Neural cell (in vitro differentiated cells): ENCODE measurements at regions not wholly inside any gene's neighbourhood (a gene's known extent, or its start where the extent isn't known, plus 50 kb on each side); places are given as distances from the start of the nearest gene placed in this dataset.

Experiments
- H2AFZ ChIP-seq: fragments of 200-600, 300-800 bp; sonication (generic), shearing (Covaris generic); 2 replicates; pipeline ENCODE4 v1.6.0; 2014; ENCODE audit warnings: low read depth, mild to moderate bottlenecking, antibody characterized with exemption, low read length, moderate library complexity
- H3F3A ChIP-seq: fragments of 200-600 bp; shearing (Covaris generic); 2 replicates; pipeline ENCODE4 v1.6.1; 2016; ENCODE audit warnings: mild to moderate bottlenecking, moderate library complexity, mixed read lengths, antibody characterized with exemption, low read length; ENCODE audit not compliant: insufficient read depth, poor library complexity, severe bottlenecking
- H3K27ac ChIP-seq: fragments of 200-600, 300-800 bp; sonication (generic), shearing (Covaris generic); 2 replicates; pipeline ENCODE4 v1.5.1; 2014; ENCODE audit warnings: mild to moderate bottlenecking, low read length, moderate library complexity
- H3K27me3 ChIP-seq: fragments of 300-800, 200-600 bp; sonication (generic), shearing (Covaris generic); 2 replicates; pipeline ENCODE4 v1.6.0; 2014; ENCODE audit warnings: mild to moderate bottlenecking, low read depth, low read length, moderate library complexity; ENCODE audit not compliant: insufficient read depth
- H3K36me3 ChIP-seq: fragments of 300-800, 200-600 bp; sonication (generic), shearing (Covaris generic); 2 replicates; pipeline ENCODE4 v1.5.1; 2014; ENCODE audit warnings: mild to moderate bottlenecking, antibody characterized with exemption, low read length, moderate library complexity; ENCODE audit not compliant: insufficient read depth
- H3K4me2 ChIP-seq: fragments of 300-800, 200-600 bp; sonication (generic), shearing (Covaris generic); 2 replicates; pipeline ENCODE4 v1.6.0; 2014; ENCODE audit warnings: mild to moderate bottlenecking, low read length
- H3K4me3 ChIP-seq: fragments of 300-800, 200-600 bp; sonication (generic), shearing (Covaris generic); 2 replicates; pipeline ENCODE4 v1.5.1; 2014; ENCODE audit warnings: mild to moderate bottlenecking, low read length, moderate library complexity
- H3K79me2 ChIP-seq: fragments of 200-600 bp; shearing (Covaris generic); replicated peaks from 2 replicates; pipeline ENCODE4 v1.6.0; 2014; ENCODE audit warnings: mild to moderate bottlenecking, low read length, moderate library complexity; ENCODE audit not compliant: insufficient read depth
- H3K9ac ChIP-seq: fragments of 300-800, 200-600 bp; sonication (generic), shearing (Covaris generic); 2 replicates; pipeline ENCODE4 v1.6.1; 2016; ENCODE audit warnings: mild to moderate bottlenecking, low read length, mixed read lengths
- H3K9me2 ChIP-seq: fragments of 200-600 bp; shearing (Covaris generic); 2 replicates; pipeline ENCODE4 v1.6.1; 2016; ENCODE audit warnings: mild to moderate bottlenecking, low read length, mixed read lengths; ENCODE audit not compliant: insufficient read depth
- H3K9me3 ChIP-seq: fragments of 200-600, 300-800 bp; sonication (generic), shearing (Covaris generic); 2 replicates; pipeline ENCODE4 v1.6.1; 2016; ENCODE audit warnings: mild to moderate bottlenecking, mixed run types, low read length, moderate library complexity, mixed read lengths
- H4K20me1 ChIP-seq: fragments of 200-600 bp; shearing (Covaris generic); 2 replicates; pipeline ENCODE4 v1.6.1; 2016; ENCODE audit warnings: mild to moderate bottlenecking, mixed run types; ENCODE audit not compliant: insufficient read depth
- EP300 ChIP-seq: fragments of 450-650 bp; conservative IDR thresholded peaks from 2 replicates; pipeline ENCODE4 v1.6.1; 2014; ENCODE audit warnings: antibody characterized with exemption, mild to moderate bottlenecking, moderate library complexity; ENCODE audit not compliant: poor library complexity, severe bottlenecking
- EZH2 ChIP-seq: fragments of 200-600, 300-800 bp; shearing (Covaris generic), sonication (generic); IDR thresholded peaks from 2 replicates; pipeline ENCODE4 v1.6.1; 2014; ENCODE audit warnings: antibody characterized with exemption, low read length, borderline replicate concordance, mild to moderate bottlenecking; ENCODE audit not compliant: insufficient read depth, poor library complexity, severe bottlenecking
- MXI1 ChIP-seq: fragments of 450-650 bp; conservative IDR thresholded peaks from 2 replicates; pipeline ENCODE4 v1.6.1; 2014; ENCODE audit warnings: antibody characterized with exemption, mild to moderate bottlenecking; ENCODE audit not compliant: poor library complexity, severe bottlenecking
- POLR2AphosphoS5 ChIP-seq: IDR thresholded peaks from 2 replicates; pipeline ENCODE4 v1.6.1; 2012
- RAD21 ChIP-seq: fragments of 450-650 bp; conservative IDR thresholded peaks from 2 replicates; pipeline ENCODE4 v1.6.1; 2014; ENCODE audit warnings: antibody characterized with exemption, mild to moderate bottlenecking, moderate library complexity
- SMC3 ChIP-seq: fragments of 450-650 bp; conservative IDR thresholded peaks from 2 replicates; pipeline ENCODE4 v1.6.1; 2014; ENCODE audit warnings: antibody characterized with exemption, mild to moderate bottlenecking, moderate library complexity; ENCODE audit not compliant: poor library complexity
- TAF1 ChIP-seq: IDR thresholded peaks from 2 replicates; pipeline ENCODE4 v1.6.1; 2012; ENCODE audit warnings: low read depth
- TF ChIP-seq, protein P1 (sequence below): IDR thresholded peaks from 2 replicates; pipeline ENCODE4 v1.6.1; 2012; ENCODE audit warnings: borderline replicate concordance
- TF ChIP-seq, protein P2 (sequence below): fragments of 450-650 bp; IDR thresholded peaks from 2 replicates; pipeline ENCODE4 v1.5.1; 2014; ENCODE audit warnings: antibody characterized with exemption, mild to moderate bottlenecking, moderate library complexity; ENCODE audit not compliant: poor library complexity, severe bottlenecking

DNA sequence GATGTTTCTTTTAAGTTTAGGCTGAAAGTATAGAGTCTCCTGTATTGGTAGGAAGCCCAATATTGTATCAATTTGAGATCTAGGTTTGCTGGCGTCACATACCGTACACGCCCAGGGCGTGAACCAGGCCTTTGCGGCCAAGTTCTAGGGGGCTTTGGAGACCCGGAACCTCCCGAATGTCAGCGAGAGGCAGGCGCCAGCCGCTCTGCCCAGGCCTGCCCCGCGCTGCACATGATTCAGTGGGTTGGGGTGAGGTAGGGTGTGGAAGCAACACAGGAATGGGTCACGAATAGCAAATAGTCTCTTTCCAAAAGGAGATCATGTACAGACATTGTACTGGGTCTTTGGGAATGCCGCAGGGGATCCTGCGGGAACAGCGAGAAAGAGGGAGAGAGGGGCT lies 195.7 kb upstream of the FAT1 start:
- Histone ChIP-seq H3K27me3 (no peaks in the 10 kb centered on the region), H3K9ac (no peak overlapping the region), H2AFZ (no peak overlapping the region), H3K9me2 (no peaks in the 10 kb centered on the region), H4K20me1 (no peaks in the 10 kb centered on the region), H3F3A (no peaks in the 10 kb centered on the region), H3K9me3 (no peaks in the 10 kb centered on the region), H3K4me3 (no peak overlapping the region), H3K36me3 (no peaks in the 10 kb centered on the region), H3K79me2 (no peaks in the 10 kb centered on the region), H3K27ac (no peak overlapping the region), H3K4me2 (no peak overlapping the region)
- TF ChIP-seq EZH2: no peak
- no peak for TF ChIP-seq EP300
- no peak for TF ChIP-seq MXI1
- TF ChIP-seq, protein P1, sequence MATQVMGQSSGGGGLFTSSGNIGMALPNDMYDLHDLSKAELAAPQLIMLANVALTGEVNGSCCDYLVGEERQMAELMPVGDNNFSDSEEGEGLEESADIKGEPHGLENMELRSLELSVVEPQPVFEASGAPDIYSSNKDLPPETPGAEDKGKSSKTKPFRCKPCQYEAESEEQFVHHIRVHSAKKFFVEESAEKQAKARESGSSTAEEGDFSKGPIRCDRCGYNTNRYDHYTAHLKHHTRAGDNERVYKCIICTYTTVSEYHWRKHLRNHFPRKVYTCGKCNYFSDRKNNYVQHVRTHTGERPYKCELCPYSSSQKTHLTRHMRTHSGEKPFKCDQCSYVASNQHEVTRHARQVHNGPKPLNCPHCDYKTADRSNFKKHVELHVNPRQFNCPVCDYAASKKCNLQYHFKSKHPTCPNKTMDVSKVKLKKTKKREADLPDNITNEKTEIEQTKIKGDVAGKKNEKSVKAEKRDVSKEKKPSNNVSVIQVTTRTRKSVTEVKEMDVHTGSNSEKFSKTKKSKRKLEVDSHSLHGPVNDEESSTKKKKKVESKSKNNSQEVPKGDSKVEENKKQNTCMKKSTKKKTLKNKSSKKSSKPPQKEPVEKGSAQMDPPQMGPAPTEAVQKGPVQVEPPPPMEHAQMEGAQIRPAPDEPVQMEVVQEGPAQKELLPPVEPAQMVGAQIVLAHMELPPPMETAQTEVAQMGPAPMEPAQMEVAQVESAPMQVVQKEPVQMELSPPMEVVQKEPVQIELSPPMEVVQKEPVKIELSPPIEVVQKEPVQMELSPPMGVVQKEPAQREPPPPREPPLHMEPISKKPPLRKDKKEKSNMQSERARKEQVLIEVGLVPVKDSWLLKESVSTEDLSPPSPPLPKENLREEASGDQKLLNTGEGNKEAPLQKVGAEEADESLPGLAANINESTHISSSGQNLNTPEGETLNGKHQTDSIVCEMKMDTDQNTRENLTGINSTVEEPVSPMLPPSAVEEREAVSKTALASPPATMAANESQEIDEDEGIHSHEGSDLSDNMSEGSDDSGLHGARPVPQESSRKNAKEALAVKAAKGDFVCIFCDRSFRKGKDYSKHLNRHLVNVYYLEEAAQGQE: no peak
- TF ChIP-seq, protein P2, sequence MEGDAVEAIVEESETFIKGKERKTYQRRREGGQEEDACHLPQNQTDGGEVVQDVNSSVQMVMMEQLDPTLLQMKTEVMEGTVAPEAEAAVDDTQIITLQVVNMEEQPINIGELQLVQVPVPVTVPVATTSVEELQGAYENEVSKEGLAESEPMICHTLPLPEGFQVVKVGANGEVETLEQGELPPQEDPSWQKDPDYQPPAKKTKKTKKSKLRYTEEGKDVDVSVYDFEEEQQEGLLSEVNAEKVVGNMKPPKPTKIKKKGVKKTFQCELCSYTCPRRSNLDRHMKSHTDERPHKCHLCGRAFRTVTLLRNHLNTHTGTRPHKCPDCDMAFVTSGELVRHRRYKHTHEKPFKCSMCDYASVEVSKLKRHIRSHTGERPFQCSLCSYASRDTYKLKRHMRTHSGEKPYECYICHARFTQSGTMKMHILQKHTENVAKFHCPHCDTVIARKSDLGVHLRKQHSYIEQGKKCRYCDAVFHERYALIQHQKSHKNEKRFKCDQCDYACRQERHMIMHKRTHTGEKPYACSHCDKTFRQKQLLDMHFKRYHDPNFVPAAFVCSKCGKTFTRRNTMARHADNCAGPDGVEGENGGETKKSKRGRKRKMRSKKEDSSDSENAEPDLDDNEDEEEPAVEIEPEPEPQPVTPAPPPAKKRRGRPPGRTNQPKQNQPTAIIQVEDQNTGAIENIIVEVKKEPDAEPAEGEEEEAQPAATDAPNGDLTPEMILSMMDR: no peak
- no peak for TF ChIP-seq TAF1
- TF ChIP-seq SMC3: no peak
- no peak for TF ChIP-seq RAD21
- TF ChIP-seq POLR2AphosphoS5: no peak

DNA sequence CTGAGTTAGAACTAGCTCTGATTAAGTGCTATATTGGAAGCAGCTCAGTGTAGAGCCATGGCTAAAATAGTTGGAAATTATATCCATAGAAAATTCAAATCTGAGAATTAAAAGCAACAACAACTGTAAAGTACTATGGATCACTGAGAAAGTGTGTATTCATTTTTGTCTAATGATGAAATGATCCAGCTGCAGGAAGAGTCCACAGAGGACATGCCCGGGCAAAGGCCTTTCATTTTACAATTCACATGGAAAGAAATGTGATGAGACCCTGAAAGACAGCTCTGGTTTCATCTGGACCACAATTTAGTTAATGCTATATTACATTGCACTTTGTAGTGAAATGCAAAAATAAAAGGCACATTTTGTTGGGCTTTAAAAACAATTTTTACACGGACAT lies 196.8 kb upstream of the FAT1 start:
- Histone ChIP-seq H3K9me3 (no peaks in the 10 kb centered on the region), H3K4me2 (no peak overlapping the region), H3K9me2 (no peaks in the 10 kb centered on the region), H3K36me3 (no peaks in the 10 kb centered on the region), H3K27me3 (no peaks in the 10 kb centered on the region), H3K27ac (no peak overlapping the region), H2AFZ (no peak overlapping the region), H3K4me3 (no peak overlapping the region), H3K9ac (no peak overlapping the region), H3F3A (no peaks in the 10 kb centered on the region), H3K79me2 (no peaks in the 10 kb centered on the region), H4K20me1 (no peaks in the 10 kb centered on the region)
- TF ChIP-seq, protein P2: no peak
- no peak for TF ChIP-seq MXI1
- no peak for TF ChIP-seq SMC3
- no peak for TF ChIP-seq POLR2AphosphoS5
- TF ChIP-seq RAD21: no peak
- TF ChIP-seq TAF1: no peak
- TF ChIP-seq EZH2: no peak
- no peak for TF ChIP-seq EP300
- TF ChIP-seq, protein P1: no peak
